Activated gamma-delta T cell (primary cell): ENCODE measurements at regions not wholly inside any gene's neighbourhood (a gene's known extent, or its start where the extent isn't known, plus 50 kb on each side); places are given as distances from the start of the nearest gene placed in this dataset.

Experiments
- DNase-seq: peaks from one replicate; lab custom pipeline; 2025; lab: John Stamatoyannopoulos, UW

DNA sequence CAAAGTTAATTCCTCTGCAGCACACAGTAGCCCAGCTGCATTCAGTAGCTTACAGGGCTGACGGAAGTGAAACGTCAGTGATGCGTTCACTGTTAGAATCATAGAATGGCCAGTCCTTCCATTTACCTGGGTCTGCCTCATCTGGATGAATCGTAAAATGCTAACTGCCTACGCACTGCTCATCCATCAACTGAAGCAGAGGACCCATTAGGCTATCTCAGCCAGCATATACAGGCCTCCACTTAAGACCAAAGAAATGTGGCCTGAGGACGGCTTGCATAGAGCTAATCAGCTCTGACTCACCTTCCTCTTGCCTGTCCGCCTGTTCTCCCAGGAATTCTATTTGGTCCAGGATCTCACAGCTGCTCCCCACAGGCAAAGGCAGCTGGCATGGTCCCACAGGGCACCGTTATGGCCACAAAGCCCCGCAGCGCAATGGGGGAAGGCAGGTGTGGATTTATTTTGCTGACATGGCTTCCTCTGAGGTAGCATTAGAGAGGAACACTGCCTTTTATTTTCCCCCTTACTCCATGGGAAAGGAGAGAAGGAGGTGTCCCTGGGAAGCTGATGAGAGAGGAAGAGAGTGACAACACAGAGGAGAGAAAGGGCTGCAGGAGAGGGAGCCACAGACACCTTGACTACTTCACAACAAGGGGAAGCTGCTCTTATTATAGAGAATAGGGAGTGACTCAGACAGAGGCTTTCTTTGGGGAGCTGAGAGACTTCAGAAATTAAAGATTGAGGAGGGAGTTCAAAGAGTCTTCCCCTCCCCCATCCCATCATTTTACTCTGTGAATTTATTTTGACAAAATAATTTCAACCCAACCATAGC lies 177.6 kb downstream of the HHIPL2 start:
- no peak for DNase-seq

DNA sequence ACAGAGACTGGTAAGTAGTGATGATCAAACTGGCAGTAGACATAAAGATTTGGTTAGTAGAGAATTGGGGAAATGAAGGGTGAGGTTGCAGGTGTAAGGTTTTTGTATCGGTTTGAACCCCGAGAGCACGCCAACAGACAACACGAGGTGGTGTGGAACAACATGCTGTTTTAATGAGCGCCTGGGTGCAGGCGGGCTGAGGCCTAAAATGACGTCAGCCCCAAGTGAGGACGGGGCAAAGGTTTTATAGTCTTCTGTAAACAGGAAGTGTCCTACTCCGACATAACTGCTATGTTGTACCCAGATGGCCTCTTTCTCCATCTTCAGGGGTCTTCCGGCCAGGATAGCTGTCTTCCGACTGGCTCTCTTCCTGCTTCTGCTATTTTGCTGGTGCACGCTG lies 178.8 kb downstream of the HHIPL2 start:
- no peak for DNase-seq

DNA sequence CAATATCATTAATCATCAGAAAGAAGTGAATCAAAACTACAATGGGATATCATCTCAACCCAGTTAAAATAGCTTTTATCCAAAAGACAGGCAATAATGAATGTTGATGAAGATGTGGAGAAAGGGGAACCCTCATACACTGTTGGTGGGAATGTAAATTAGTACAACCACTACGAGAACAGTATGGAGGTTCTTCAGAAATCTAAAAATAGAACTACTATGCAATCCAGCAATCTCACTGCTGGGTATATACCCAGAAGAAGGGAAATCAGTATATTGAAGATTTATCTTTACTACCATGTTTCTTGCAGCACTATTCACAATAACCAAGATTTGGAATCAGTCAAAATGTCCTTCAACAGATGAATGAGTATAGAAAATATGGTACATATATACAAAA lies 189.8 kb downstream of the HHIPL2 start:
- no peak for DNase-seq

DNA sequence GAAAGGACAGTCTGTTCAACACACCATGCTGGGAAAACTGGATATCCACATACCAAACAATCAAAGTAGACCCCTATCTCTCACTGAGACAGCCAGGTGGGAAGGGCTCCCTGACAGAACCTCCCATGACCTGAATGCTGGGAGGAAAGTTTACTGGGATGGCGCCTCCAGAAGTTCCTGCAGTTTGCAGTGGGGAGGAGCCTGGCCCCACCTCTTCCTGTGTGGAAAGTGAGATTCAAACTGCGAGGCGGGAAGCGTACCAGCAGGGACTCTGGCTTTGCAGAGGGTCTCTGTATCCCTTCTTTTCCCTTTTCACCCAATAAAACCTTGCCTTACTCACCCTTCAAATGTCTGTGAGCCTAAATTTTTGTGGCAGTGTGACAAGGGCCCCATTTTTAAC lies 190.7 kb downstream of the HHIPL2 start:
- DNase-seq, result no peak

DNA sequence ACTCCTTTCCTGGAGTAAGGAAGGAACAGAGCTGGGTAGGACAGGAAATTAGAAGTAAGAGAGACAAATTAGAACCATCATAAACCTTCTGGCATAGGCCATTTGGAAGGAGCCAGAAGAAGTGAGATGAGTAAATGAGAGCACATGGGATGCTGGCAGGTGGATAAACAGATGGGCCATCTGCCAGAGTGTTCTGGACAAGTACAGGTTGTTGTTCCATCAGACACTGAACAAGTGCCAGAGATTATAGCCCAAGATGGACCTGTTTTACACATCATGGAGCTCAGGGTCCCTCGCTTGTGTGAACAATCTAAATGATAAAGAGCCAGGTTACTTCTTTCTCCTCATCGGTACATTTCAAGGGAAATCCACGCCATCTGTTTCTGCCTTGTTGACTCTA lies 200.3 kb downstream of the HHIPL2 start:
- no peak for DNase-seq

DNA sequence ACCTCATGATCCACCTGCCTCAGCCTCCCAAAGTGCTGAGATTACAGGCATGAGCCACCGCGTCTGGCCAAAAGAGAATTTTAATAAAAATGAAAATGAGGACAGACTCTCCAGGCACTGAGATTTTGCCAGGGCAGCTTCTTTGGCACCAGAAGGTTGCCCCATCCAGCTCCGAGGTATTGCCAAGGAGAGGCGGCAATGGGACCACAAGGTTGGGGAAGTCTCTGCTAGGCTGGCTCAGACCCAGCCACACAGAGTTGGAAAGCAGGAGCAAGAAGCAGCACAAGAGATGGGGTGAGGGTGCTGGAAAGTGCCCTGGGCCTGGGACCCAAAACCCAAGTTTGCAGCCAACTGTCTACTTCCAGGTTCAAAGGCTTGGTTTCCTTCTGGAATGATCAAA lies 200.9 kb downstream of the HHIPL2 start:
- DNase-seq, result no peak

DNA sequence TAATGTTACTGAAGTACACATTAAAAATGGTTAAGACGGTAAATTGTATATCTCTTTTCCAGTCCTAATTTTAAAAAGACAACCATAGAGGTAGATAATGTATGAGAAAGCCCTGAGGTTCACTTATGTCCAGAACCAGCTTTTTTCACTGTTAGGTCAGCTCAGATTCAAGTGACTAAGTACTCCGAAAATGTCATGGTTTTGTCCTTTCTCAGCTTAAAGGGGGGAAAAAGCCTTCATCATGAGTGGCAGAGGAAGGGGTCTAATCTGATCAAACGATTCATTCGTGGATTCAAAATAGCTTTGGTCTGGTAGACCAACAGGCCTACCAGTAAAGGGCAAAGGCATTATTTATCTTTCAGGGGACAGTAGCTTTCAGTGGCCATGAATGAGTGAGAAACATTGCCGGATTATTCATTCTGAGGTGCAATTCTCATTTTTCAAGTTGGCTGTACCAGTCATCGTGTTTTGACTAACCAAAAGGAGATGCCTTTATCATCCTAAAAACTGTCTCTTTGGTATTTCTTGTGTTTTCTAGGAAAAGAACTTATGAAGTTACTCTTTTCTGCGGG lies 208.4 kb downstream of the HHIPL2 start:
- DNase-seq, result no peak

DNA sequence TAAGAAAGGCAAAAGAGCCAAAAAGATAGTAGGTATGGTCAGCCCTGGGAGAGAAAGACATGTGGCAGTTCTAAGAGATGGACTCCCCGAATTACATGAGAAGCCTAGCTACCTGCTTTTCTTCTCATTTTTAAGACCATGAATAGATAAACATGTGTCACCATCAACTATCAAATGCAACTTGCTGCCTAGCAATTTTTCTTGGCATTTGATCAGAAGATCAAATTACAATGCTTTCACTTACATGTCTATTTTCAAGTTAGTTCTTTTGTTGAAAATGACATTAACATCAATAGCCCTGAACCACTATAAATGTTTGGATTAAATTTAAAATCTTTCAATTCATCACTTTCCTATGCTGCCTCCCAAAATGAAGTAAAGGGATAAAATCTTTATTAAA lies 212.3 kb downstream of the HHIPL2 start:
- no peak for DNase-seq

DNA sequence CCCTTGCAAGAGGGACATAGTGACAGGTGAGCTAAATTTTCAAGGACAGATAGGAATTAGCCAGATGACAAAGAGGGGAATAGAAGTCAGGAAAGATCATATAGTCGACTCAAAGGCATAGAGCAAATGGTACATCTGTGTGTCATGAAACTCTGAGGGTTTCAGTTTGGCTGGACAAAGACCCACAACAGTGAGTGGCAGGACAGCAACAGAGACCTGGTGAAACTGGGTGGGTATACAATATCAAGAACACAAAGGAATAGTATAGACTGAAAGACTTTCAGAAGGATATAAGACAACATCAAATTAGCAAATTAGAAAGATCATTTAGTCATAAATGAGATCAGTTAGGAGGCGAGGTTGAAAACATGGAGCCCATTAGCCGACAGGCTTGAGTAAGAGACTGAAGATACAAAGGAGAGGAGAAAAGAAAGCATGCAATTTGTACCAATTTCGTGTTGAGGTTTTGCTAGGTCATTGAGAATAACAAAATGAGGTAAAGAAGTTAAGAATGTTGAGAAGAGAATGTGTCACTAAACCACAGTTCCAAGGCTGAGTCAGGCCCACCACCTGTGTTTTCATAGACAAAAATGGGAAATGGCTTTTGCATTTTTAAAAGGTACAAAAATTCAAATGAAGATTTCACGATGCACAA lies 213.8 kb downstream of the HHIPL2 start:
- DNase-seq, result no peak

DNA sequence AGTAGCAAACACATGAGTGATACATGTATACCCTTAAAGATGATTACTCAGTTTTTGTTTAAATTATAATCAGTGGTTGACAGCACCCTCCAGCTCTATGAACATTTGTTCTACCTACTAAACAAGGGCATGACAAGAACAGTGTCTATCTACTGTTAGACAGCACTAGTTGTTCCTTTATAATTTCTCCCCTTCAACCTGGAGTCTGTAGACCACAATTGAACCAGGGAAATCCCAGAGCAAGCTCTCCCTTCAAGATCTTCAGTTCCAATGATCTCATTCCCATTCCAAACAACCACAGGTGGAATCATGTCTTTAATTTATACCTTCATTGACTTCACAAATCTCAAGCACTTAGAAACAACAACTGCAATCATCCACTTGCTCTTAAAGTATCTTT lies 216.1 kb downstream of the HHIPL2 start:
- DNase-seq, result no peak

DNA sequence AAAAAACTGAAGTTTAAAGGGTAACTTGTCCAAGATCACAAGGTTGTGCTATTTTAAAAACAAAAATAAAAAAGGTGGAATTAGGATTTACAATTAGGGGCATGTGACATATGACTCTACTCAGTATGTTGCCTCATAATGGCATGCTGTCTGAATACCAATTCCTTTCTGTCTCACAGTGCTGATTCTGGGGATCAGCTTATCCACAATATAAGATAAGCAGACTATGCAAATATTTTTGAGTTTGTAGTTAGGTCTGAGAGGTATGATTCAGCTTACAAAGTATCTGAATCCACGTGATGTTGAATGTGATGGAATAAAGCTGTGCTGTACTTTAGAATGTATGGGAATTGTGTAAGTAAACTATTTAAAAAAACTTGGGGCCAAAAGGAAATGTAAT lies 216.6 kb downstream of the HHIPL2 start:
- no peak for DNase-seq

DNA sequence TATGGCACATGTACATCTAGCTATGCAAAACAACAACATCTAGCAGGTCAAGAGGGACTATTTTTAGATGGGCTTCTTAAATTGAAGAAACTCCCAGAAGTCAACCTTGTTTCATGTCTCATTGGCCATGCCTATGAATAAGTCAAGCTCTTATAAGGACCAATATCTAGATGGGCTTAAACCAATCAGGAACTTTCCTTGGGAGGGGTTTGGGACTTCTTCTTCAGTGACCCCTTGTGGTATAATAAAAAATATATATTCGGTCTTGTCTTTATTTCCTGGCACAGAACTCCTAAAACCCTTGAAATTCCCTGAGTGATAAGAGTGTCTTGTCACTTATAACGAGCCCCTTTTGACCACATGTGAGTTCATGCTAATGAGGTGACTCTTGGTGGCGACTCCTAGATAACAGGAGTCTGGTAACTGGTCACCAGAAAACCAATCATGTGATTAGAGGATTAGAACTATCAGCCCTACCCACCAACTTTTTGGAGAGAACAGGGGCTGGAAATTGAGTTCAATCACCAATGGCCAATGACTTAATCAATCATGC lies 218.3 kb downstream of the HHIPL2 start:
- no peak for DNase-seq

DNA sequence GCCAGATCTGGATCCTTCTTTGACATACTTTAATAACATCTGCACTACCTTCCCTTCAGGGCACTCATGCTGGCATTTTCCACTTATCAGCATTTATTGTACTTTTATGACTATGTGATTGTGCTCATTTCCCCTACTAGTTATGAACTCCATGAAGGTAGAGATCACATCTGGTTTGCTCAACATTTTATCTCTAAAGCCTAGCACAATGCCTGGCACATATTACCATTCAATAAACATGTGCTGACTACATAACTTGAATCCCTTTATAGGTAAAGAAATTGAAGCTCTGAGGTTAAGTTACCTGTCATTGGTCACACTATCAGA lies 221.2 kb downstream of the HHIPL2 start:
- no peak for DNase-seq

DNA sequence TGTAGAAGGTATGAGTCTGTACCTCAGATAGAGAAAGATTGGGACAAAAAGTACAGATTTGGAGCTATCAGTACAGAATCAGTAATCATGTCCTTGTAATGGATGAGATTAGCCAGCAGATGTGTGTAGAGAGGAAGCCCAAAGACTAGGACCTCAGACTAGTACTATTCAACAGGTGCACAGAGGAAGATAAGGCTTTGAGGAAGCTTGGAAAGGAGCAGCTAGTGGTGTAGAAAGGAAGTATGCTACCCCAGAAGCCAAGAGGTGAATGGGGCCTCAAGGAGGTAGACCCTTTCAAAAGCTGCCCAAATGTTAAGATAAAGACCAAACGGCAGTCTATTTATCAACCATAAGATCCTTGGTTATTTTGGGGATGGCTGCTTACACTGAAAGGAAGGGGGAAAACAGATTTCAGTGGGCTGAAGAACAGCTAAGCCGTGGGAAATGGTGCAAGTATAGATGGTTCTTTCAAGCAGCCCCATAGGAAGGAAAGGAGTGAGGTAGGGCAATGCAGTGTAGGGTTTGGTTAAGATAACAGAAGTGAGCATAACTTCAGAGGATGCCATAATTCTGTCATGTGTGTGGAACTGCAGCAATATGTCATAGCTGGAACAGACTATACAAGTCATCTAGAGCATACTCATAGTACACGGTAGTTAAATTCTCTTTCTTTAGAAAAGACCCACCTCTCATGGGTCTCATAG lies 221.7 kb downstream of the HHIPL2 start:
- no peak for DNase-seq

DNA sequence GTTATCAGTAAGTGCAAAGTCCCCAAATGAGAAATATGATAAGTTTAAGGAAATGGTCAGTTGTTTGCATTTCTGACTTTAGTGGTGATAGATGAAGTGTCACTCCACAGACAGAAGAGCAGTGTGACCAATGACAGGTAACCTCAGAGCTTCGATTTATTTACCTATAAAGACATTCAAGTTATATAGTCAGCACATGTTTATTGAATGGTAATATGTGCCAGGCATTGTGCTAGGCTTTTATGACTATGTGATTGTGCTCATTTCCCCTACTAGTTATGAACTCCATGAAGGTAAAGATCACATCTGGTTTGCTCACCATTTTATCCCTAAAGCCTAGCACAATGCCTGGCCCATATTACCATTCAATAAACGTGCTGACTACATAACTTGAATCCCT lies 222.4 kb downstream of the HHIPL2 start:
- DNase-seq, result no peak

DNA sequence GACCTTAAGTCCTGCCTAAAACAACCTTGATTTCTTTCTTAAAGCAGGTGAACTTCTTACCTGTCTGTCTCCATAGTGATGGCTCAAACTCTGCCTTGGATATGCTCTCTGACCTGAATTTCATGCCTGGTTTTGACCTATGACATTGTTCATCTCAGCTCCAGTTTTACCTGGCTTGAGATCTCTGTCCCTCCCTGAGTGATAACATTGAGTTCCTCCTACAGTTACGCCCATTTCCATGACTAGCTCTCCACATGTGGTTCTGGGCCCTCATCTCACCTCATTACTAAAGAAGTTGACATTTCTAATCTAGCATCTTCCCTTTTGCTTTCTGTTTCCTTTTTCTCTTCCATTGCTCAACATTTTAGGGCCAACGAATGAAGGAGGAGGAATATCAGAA lies 233.1 kb downstream of the HHIPL2 start:
- no peak for DNase-seq

DNA sequence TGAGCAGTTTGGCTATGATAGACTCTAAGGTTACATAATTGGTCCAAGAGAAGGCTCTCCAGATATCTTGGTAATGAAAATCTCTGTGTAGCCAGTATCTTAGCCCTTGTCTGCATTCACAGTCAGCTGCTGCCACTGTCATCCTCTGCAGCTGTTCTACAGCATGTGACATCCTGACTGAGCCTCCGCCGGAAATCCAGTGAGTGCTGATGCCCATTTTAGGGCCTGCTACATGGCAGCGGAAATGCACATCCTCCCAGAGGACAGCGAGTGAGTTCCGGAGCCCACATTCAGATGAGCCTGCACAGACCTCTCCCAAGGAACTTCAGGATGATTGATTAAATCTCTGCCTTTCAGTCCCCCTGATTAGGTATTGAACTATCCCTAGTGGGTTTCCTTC lies 237.1 kb downstream of the HHIPL2 start:
- DNase-seq, result no peak

DNA sequence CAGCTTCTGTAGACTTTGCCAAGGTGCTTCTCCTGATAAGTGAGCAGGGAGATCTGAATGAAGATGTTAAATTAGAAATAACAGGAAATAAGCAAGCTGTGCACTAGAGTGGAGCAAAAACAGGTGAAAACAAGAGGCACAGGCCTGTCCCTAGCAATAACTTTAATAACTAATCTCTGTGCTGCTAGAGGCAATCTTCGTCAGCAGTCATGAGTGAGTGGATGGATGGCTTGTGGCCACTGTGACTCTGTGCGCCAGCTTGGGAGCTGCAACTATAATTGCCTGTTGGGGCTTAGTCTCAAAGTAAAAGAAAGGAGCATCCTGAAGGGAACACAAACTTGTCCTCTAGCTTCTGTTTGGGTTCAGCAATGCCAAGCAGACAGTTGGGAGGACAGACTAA lies 240.3 kb downstream of the HHIPL2 start:
- no peak for DNase-seq

DNA sequence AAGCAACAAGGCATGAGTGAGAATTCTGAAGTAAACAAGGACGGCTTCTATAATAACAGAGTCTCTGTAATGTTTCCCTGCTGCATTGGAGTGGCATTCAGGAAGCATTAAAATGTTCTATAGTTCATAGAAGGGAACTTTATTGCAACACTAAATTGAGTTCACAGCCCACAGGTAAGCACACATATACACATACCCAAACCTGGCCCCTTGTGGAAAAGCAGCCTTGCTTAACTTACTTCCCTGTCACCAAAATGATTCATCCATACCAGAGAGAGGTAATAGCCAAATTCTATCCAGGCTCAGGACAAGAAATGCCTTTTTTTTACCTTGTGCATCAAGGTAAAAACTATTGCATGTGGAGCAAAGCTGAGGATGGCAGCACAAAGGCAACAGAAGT lies 241.4 kb downstream of the HHIPL2 start:
- no peak for DNase-seq

DNA sequence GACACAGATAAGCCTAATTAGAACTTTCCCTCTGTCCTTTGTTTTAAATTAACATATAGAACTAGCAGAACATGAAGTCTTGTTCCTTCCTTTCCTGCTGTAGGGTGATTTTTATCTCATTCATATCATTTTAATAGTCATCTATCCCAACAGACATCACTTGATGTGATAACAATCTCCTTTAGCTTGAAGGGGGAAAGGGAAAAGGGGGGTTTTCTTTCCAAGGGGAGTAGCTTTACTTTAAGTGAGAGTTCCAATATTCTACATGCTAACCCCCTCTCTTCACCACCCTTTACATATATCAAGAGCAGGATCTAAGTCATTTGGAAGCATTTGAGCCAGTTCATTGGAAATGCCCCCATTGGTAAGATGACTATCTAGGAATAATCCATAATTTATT lies 241.9 kb downstream of the HHIPL2 start:
- DNase-seq, result no peak

DNA sequence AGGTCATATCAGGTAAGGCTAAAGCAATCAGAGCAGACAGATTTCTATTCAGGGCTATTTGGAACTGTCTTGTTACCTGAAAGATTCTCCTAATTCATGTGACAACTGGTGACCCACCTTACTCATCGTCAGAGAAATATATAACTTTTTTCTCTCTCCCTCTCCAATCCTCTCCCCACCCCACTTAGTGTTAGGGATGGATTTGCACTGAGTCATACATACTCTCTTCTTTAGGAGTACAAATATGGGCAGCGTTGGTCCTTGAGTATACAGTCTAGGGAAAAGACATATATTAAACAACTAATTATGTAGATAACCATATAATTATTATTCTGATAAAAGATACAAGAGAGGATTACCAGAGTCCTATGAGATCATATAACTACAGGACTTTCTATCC lies 246.3 kb downstream of the HHIPL2 start:
- no peak for DNase-seq

DNA sequence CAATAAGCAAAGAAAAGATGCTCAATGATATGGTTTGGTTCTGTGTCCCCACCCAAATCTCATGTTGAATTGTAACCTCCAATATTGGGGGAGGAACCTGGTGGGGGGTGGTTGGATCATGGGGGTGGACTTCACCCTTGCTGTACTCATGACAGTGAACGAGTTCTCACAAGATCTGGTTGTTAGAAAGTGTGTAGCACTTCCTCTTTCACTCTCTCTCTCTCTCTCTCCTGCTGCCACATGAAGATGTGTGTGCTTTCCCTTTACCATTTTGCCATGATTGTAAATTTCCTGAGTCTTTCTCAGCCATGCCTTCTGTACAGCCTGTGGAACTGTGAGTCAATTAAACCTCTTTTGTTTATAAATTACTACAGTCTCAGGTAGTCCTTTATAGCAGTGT lies 248.4 kb downstream of the HHIPL2 start:
- DNase-seq, result no peak

DNA sequence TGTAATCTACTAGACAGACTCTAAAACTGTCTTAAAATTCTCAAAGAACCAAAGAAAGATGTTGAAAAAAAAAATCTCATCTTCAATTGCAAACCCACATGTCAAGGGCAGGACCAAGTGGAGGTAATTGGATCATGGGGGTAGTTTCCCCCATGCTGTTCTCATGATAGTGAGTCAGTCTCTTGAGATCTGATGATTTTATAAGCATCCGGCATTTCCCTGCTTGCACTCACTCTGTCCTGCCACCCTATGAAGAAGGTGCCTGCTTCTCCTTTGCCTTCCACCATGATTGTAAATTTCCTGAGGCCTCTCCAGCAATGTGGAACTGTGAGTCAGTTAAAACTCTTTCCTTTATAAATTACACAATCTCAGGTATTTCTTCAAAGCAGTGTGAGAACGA lies 257.0 kb downstream of the HHIPL2 start:
- DNase-seq, result no peak
